OCI-LY7 (cell line): ENCODE measurements at regions not wholly inside any gene's neighbourhood (a gene's known extent, or its start where the extent isn't known, plus 50 kb on each side); places are given as distances from the start of the nearest gene placed in this dataset.
"Not testable (repeated sequence)": the region's sequence is repeated elsewhere in the genome, so short reads cannot be mapped to it uniquely, and the experiment has no call there.

Source experiments
- BruUV-seq: library from RNA; stranded (reverse); fragments of 400-500 nt; replicated peaks from 2 replicates; lab custom pipeline; 2021; lab: Mats Ljungman, UMichigan
- CTCF ChIA-PET: fragments of 300-600 bp; sonication (Branson Sonifier 250); formaldehyde crosslinking; loops from one replicate; lab custom pipeline; 2022; ENCODE audit warnings: antibody characterized with exemption; ENCODE audit not compliant: unreplicated experiment; lab: Charles Lee
- POLR2A ChIA-PET: fragments of 300-600 bp; sonication (Branson Sonifier 250); formaldehyde crosslinking; loops from one replicate; lab custom pipeline; 2022; ENCODE audit warnings: antibody characterized with exemption; lab: Charles Lee
- DNase-seq: peaks from one replicate; pipeline ENCODE4 v3.0.0-alpha.2; 2015; ENCODE audit warnings: low spot score
- H2AFZ ChIP-seq: fragments of 200-600 bp; sonication (generic), shearing (Covaris generic); 2 replicates; pipeline ENCODE4 v1.6.1; 2014; ENCODE audit warnings: mild to moderate bottlenecking, antibody characterized with exemption, low read length, moderate library complexity
- H3K27ac ChIP-seq: fragments of 200-600 bp; sonication (generic); 2 replicates; pipeline ENCODE4 v1.5.1; 2014; ENCODE audit warnings: mixed run types, low read depth, mild to moderate bottlenecking, moderate library complexity, low read length, inconsistent platforms; ENCODE audit not compliant: poor library complexity, severe bottlenecking
- H3K36me3 ChIP-seq: fragments of 200-600 bp; sonication (generic); 2 replicates; pipeline ENCODE4 v1.6.1; 2014; ENCODE audit warnings: mild to moderate bottlenecking, antibody characterized with exemption, low read length, moderate library complexity, mixed read lengths; ENCODE audit not compliant: insufficient read depth
- H3K4me1 ChIP-seq: fragments of 200-600 bp; sonication (generic); 2 replicates; pipeline ENCODE4 v1.5.1; 2014; ENCODE audit warnings: mild to moderate bottlenecking, low read length; ENCODE audit not compliant: insufficient read depth, poor library complexity, severe bottlenecking
- H3K4me2 ChIP-seq: fragments of 200-600 bp; sonication (generic); 2 replicates; pipeline ENCODE4 v1.6.1; 2014; ENCODE audit warnings: mild to moderate bottlenecking, low read length
- H3K4me3 ChIP-seq: fragments of 200-600 bp; sonication (generic); 2 replicates; pipeline ENCODE4 v1.5.1; 2014; ENCODE audit warnings: mild to moderate bottlenecking, low read depth, low read length; ENCODE audit not compliant: poor library complexity, severe bottlenecking
- H3K79me2 ChIP-seq: fragments of 200-600 bp; sonication (generic); 2 replicates; pipeline ENCODE4 v1.6.1; 2016; ENCODE audit warnings: low read depth, mild to moderate bottlenecking, low read length, moderate library complexity, mixed read lengths; ENCODE audit not compliant: insufficient read depth
- H3K9me2 ChIP-seq: fragments of 200-600 bp; sonication (generic); 2 replicates; pipeline ENCODE4 v1.6.1; 2016; ENCODE audit warnings: mild to moderate bottlenecking, low read length, mixed read lengths; ENCODE audit not compliant: insufficient read depth
- H3K9me3 ChIP-seq: fragments of 200-600 bp; sonication (generic); 2 replicates; pipeline ENCODE4 v1.6.1; 2014; ENCODE audit warnings: mild to moderate bottlenecking, mixed run types, low read length, mixed read lengths
- H4K20me1 ChIP-seq: fragments of 200-600 bp; sonication (generic); 2 replicates; pipeline ENCODE4 v1.6.1; 2014; ENCODE audit warnings: mild to moderate bottlenecking, antibody characterized with exemption, low read length, moderate library complexity, mixed read lengths; ENCODE audit not compliant: insufficient read depth
- CTCF ChIP-seq: fragments of 200-600 bp; sonication (generic); conservative IDR thresholded peaks from 2 replicates; pipeline ENCODE4 v1.5.1; 2014; ENCODE audit warnings: mild to moderate bottlenecking, antibody characterized with exemption, low read length, moderate library complexity, mixed read lengths
- EZH2phosphoT487 ChIP-seq: fragments of 200-600 bp; sonication (generic); IDR thresholded peaks from 2 replicates; pipeline ENCODE4 v1.6.1; 2018; ENCODE audit warnings: low read depth, borderline replicate concordance, mild to moderate bottlenecking, mixed run types, antibody characterized with exemption, low read length, moderate library complexity, mixed read lengths
- intact Hi-C: fragments of 100-400 bp; cut with micrococcal nuclease; formaldehyde crosslinking; loops from one replicate; pipeline ENCODE4 v1.10.0; 2022; ENCODE audit not compliant: unreplicated experiment

GRCh38 chr4:126762663-126763247 lies 870.0 kb upstream of the INTU start:
- Histone ChIP-seq H3K4me3 (no peak overlapping the region), H3K36me3 (no peaks in the 10 kb centered on the region), H2AFZ (no peak overlapping the region), H3K79me2 (no peaks in the 10 kb centered on the region), H3K4me1 (no peaks in the 10 kb centered on the region), H3K9me2 (no peaks in the 10 kb centered on the region), H4K20me1 (no peaks in the 10 kb centered on the region), H3K27ac (no peak overlapping the region), H3K9me3 (no peaks in the 10 kb centered on the region), H3K4me2 (no peak overlapping the region)
- ChIA-PET CTCF (no interaction called here), POLR2A (no interaction called here)
- no peak for TF ChIP-seq CTCF
- intact Hi-C loops, result no loop called here
- no TSS peak for BruUV-seq
- no peak for DNase-seq

- BruUV-seq, result no TSS peak
- H3K4me2 ChIP-seq, result no peak overlapping the region
- intact Hi-C loops, result no loop called here
Measured at GRCh38 chr4:126766241-126766640, 866.5 kb upstream of the INTU start.

GRCh38 chr4:126768338-126768737 lies 864.4 kb upstream of the INTU start:
- H4K20me1 ChIP-seq, result no peaks in the 10 kb centered on the region
- H3K4me2 ChIP-seq, result no peak overlapping the region
- TF ChIP-seq CTCF (no peak), EZH2phosphoT487 (no peak)
- no peak overlapping the region for H2AFZ ChIP-seq
- H3K79me2 ChIP-seq, result no peaks in the 10 kb centered on the region
- H3K36me3 ChIP-seq, result no peaks in the 10 kb centered on the region
- CTCF ChIA-PET, result no interaction called here
- intact Hi-C loops, result no loop called here
- no TSS peak for BruUV-seq
- no peak overlapping the region for H3K27ac ChIP-seq
- POLR2A ChIA-PET, result no interaction called here
- no peaks in the 10 kb centered on the region for H3K9me3 ChIP-seq
- no peaks in the 10 kb centered on the region for H3K4me1 ChIP-seq
- no peaks in the 10 kb centered on the region for H3K9me2 ChIP-seq
- no peak for DNase-seq
- no peak overlapping the region for H3K4me3 ChIP-seq

More at GRCh38 chr4:126766241-126766640, 866.5 kb upstream of the INTU start:
- Histone ChIP-seq H3K9me3 (no peaks in the 10 kb centered on the region), H3K4me3 (no peak overlapping the region), H3K27ac (no peak overlapping the region), H3K4me1 (no peaks in the 10 kb centered on the region), H3K36me3 (no peaks in the 10 kb centered on the region), H2AFZ (no peak overlapping the region), H4K20me1 (no peaks in the 10 kb centered on the region), H3K79me2 (no peaks in the 10 kb centered on the region), H3K9me2 (no peaks in the 10 kb centered on the region)
- TF ChIP-seq CTCF (no peak), EZH2phosphoT487 (no peak)
- no peak for DNase-seq
- ChIA-PET POLR2A (interaction anchor here (0.6 kb wide), 1 partner anchor 17 kb away, joined by 4 read pairs; no protein-coding TSS in a partner anchor), CTCF (no interaction called here)

GRCh38 chr4:126770811-126771553 lies 861.8 kb upstream of the INTU start:
- H2AFZ ChIP-seq, BruUV-seq, H3K79me2 ChIP-seq, H3K27ac ChIP-seq, CTCF ChIA-PET, H3K36me3 ChIP-seq, H3K9me2 ChIP-seq, H4K20me1 ChIP-seq, intact Hi-C loops, H3K9me3 ChIP-seq, H3K4me1 ChIP-seq, DNase-seq, H3K4me2 ChIP-seq, H3K4me3 ChIP-seq: not testable (repeated sequence)
- POLR2A ChIA-PET, result interaction anchor here (0.7 kb wide), 1 partner anchor 9 kb away, joined by 3 read pairs; no protein-coding TSS in a partner anchor
